Endodermal cell (in vitro differentiated cells): ENCODE measurements at regions not wholly inside any gene's neighbourhood (a gene's known extent, or its start where the extent isn't known, plus 50 kb on each side); places are given as distances from the start of the nearest gene placed in this dataset.

Experiments used
- DNase-seq: peaks from one replicate; pipeline ENCODE4 v3.0.0-alpha.2; 2017
- H3K27ac ChIP-seq: 2 replicates; pipeline ENCODE4 v1.5.1; 2013; ENCODE audit warnings: mild to moderate bottlenecking, low read depth, low read length, moderate library complexity
- H3K27me3 ChIP-seq: 2 replicates; pipeline ENCODE4 v1.6.1; 2013; ENCODE audit warnings: mild to moderate bottlenecking, low read length, moderate library complexity; ENCODE audit not compliant: insufficient read depth, control insufficient read depth, poor library complexity, severe bottlenecking
- H3K36me3 ChIP-seq: 2 replicates; pipeline ENCODE4 v1.7.0; 2013; ENCODE audit warnings: mild to moderate bottlenecking, low read length, moderate library complexity; ENCODE audit not compliant: control insufficient read depth, insufficient read depth
- H3K4me1 ChIP-seq: one replicate; pipeline ENCODE4 v1.7.0; 2013; ENCODE audit warnings: low read length; ENCODE audit not compliant: control insufficient read depth, insufficient read depth
- H3K4me3 ChIP-seq: 2 replicates; pipeline ENCODE4 v1.5.1; 2013; ENCODE audit warnings: mild to moderate bottlenecking, low read length, moderate library complexity
- H3K9ac ChIP-seq: 2 replicates; pipeline ENCODE4 v1.6.1; 2013; ENCODE audit warnings: mild to moderate bottlenecking, low read length, moderate library complexity; ENCODE audit not compliant: poor library complexity, severe bottlenecking; ENCODE audit errors: extremely low read depth
- H3K9me3 ChIP-seq: 2 replicates; pipeline ENCODE4 v1.6.1; 2013; ENCODE audit warnings: mild to moderate bottlenecking, low read length, moderate library complexity; ENCODE audit not compliant: control insufficient read depth
- H3K27ac Mint-ChIP-seq: 2 replicates; pipeline ENCODE4 v1.8.0; 2020; ENCODE audit warnings: mixed read lengths
- H3K27me3 Mint-ChIP-seq: 2 replicates; pipeline ENCODE4 v1.8.0; 2021; ENCODE audit warnings: mild to moderate bottlenecking, mixed read lengths; ENCODE audit not compliant: insufficient read depth
- H3K36me3 Mint-ChIP-seq: 2 replicates; pipeline ENCODE4 v1.8.0; 2020; ENCODE audit warnings: low read depth, mixed read lengths
- H3K4me1 Mint-ChIP-seq: 2 replicates; pipeline ENCODE4 v1.8.0; 2020; ENCODE audit warnings: mixed read lengths
- H3K4me3 Mint-ChIP-seq: 2 replicates; pipeline ENCODE4 v1.8.0; 2020; ENCODE audit warnings: mild to moderate bottlenecking, moderate library complexity, mixed read lengths
- H3K9me3 Mint-ChIP-seq: 2 replicates; pipeline ENCODE4 v1.8.0; 2020; ENCODE audit warnings: mild to moderate bottlenecking, mixed read lengths
- CTCF ChIP-seq: fragments of 200-600 bp; sonication (generic); conservative IDR thresholded peaks from 2 replicates; pipeline ENCODE4 v1.5.0; 2021; ENCODE audit warnings: antibody characterized with exemption, mild to moderate bottlenecking
- WGBS, 2 experiments: methylation state at CpG; one replicate each; pipeline versions ENCODE4 v1.1.5 to v1.1.7; 2013; ENCODE audit warnings: missing lambda C conversion rate in 2 of 2, mixed read lengths in 1 of 2; ENCODE audit not compliant: insufficient coverage in 1 of 2, insufficient read length in 1 of 2; 5-methylcytosine and 5-hydroxymethylcytosine counted together

- no peaks in the 10 kb centered on the region for H3K4me1 ChIP-seq
- no peak overlapping the region for H3K9ac ChIP-seq
- TF ChIP-seq CTCF: no peak
- H3K9me3 Mint-ChIP-seq: no peaks in the 10 kb centered on the region
- H3K4me1 Mint-ChIP-seq: no peaks in the 10 kb centered on the region
- H3K27me3 Mint-ChIP-seq: no peaks in the 10 kb centered on the region
- H3K9me3 ChIP-seq: no peaks in the 10 kb centered on the region
- H3K27me3 ChIP-seq: no peaks in the 10 kb centered on the region
- no peak for DNase-seq
- no peaks in the 10 kb centered on the region for H3K36me3 ChIP-seq
- H3K4me3 Mint-ChIP-seq: no peak overlapping the region
- no peak overlapping the region for H3K27ac ChIP-seq
- no peak overlapping the region for H3K4me3 ChIP-seq
- H3K27ac Mint-ChIP-seq: no peak overlapping the region
- no peaks in the 10 kb centered on the region for H3K36me3 Mint-ChIP-seq
- WGBS, 2 experiments: 88 to 92% methylated on average over 2 of the region's 2 CpGs
Observed at GRCh38 chr2:6215053-6215452, 522.9 kb downstream of the SOX11 start.

GRCh38 chr2:6216234-6216633 is 524.0 kb downstream of the SOX11 start:
- no peak overlapping the region for H3K9ac ChIP-seq
- no peaks in the 10 kb centered on the region for H3K36me3 ChIP-seq
- no peaks in the 10 kb centered on the region for H3K36me3 Mint-ChIP-seq
- WGBS, 2 experiments: 100% methylated on average over 1 of the region's 2 CpGs; no CpG with 5 or more reads in 1 of the 2 experiments
- H3K9me3 Mint-ChIP-seq: no peaks in the 10 kb centered on the region
- H3K4me1 ChIP-seq: no peaks in the 10 kb centered on the region
- H3K9me3 ChIP-seq: no peaks in the 10 kb centered on the region
- H3K27me3 ChIP-seq: no peaks in the 10 kb centered on the region
- no peak overlapping the region for H3K27ac ChIP-seq
- H3K27me3 Mint-ChIP-seq: no peaks in the 10 kb centered on the region
- DNase-seq: no peak
- no peak overlapping the region for H3K27ac Mint-ChIP-seq
- H3K4me3 Mint-ChIP-seq: no peak overlapping the region
- no peaks in the 10 kb centered on the region for H3K4me1 Mint-ChIP-seq
- no peak for TF ChIP-seq CTCF
- no peak overlapping the region for H3K4me3 ChIP-seq

GRCh38 chr2:6218926-6219325 is 526.7 kb downstream of the SOX11 start:
- Mint-ChIP-seq H3K9me3 (no peaks in the 10 kb centered on the region), H3K4me1 (no peaks in the 10 kb centered on the region), H3K4me3 (no peak overlapping the region), H3K27me3 (no peaks in the 10 kb centered on the region), H3K36me3 (no peaks in the 10 kb centered on the region), H3K27ac (no peak overlapping the region)
- Histone ChIP-seq H3K9ac (no peak overlapping the region), H3K27ac (no peak overlapping the region), H3K9me3 (no peaks in the 10 kb centered on the region), H3K36me3 (no peaks in the 10 kb centered on the region), H3K4me1 (no peaks in the 10 kb centered on the region), H3K4me3 (no peak overlapping the region), H3K27me3 (no peaks in the 10 kb centered on the region)
- no peak for DNase-seq
- WGBS, 2 experiments: 91 to 92% methylated on average over 3 to 4 of the region's 4 CpGs
- no peak for TF ChIP-seq CTCF
